ENCODE measurements at regions not wholly inside any gene's neighbourhood (a gene's known extent, or its start where the extent isn't known, plus 50 kb on each side); places are given as distances from the start of the nearest gene placed in this dataset.

- intact Hi-C loops (cut with micrococcal nuclease) = no loop called here
- POLR2A ChIA-PET = no interaction called here
- no peaks in the 10 kb centered on the region for H3K27me3 Mint-ChIP-seq
- H3K36me3 Mint-ChIP-seq (ENCODE audit: low read depth) = no peaks in the 10 kb centered on the region
- TF ChIP-seq, protein P1, sequence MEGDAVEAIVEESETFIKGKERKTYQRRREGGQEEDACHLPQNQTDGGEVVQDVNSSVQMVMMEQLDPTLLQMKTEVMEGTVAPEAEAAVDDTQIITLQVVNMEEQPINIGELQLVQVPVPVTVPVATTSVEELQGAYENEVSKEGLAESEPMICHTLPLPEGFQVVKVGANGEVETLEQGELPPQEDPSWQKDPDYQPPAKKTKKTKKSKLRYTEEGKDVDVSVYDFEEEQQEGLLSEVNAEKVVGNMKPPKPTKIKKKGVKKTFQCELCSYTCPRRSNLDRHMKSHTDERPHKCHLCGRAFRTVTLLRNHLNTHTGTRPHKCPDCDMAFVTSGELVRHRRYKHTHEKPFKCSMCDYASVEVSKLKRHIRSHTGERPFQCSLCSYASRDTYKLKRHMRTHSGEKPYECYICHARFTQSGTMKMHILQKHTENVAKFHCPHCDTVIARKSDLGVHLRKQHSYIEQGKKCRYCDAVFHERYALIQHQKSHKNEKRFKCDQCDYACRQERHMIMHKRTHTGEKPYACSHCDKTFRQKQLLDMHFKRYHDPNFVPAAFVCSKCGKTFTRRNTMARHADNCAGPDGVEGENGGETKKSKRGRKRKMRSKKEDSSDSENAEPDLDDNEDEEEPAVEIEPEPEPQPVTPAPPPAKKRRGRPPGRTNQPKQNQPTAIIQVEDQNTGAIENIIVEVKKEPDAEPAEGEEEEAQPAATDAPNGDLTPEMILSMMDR (IDR thresholded peaks at IDR 0.05) = no peak
- no peaks in the 10 kb centered on the region for H3K4me1 Mint-ChIP-seq
- no peak for DNase-seq
- H3K4me3 Mint-ChIP-seq = no peak overlapping the region
- no peak overlapping the region for H3K27ac Mint-ChIP-seq
- ATAC-seq (ENCODE audit: low read depth) = no peak
- H3K9me3 Mint-ChIP-seq = no peaks in the 10 kb centered on the region
- CTCF ChIA-PET = no interaction called here
These were observed 135.5 kb upstream of the RBMS3 start for GRCh38 chr3:29145360-29145759.

DNA sequence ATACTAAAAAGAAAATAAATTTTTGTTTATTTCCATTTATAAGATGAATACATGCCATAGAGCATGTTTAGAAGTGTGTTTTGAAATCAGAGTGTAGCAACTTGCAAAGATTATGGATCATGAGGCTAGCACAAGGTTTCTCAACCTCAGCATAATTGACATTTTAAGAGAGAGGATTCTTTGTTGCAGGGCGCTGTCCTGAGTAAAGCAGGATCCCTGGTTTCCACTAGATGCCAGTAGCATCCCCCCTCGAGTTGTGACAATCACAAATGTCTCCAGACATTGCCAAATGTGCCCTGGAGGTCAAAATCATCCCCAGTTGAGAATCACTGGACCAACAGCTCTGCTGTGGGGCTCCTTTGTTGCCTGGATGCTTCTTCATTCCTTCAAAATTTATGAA is 128.5 kb upstream of the RBMS3 start:
- POLR2A ChIA-PET = no interaction called here
- intact Hi-C loops (cut with micrococcal nuclease) = no loop called here
- no peaks in the 10 kb centered on the region for H3K4me1 Mint-ChIP-seq
- no peaks in the 10 kb centered on the region for H3K9me3 Mint-ChIP-seq
- DNase-seq (no peak), ATAC-seq (ENCODE audit: low read depth) (no peak)
- no peak overlapping the region for H3K4me3 Mint-ChIP-seq
- CTCF ChIA-PET = no interaction called here
- no peaks in the 10 kb centered on the region for H3K27me3 Mint-ChIP-seq
- H3K36me3 Mint-ChIP-seq (ENCODE audit: low read depth) = no peaks in the 10 kb centered on the region
- H3K27ac Mint-ChIP-seq = no peak overlapping the region
- TF ChIP-seq, protein P1 (IDR thresholded peaks at IDR 0.05) = no peak

DNA sequence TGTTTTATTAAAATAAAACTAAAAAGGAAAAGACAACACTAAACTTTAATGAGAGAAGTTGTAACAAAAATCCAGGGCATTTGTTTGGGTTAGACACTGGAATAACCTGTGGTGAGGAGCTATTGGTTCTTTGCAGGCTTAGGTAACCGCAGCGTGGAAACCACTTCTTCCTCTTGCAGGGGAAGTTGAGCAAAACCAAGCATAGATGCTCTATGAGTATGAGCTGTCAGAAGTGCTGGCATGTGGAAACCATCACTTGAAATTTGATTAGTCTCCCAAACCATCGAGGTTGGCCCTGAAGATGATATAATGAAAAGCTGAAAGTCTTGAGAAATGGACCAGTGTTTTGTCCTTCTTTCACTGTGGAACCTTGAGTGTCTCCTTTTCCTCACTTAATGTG is 127.1 kb upstream of the RBMS3 start:
- ATAC-seq (ENCODE audit: low read depth) (no peak), DNase-seq (no peak)
- H3K27me3 Mint-ChIP-seq = no peaks in the 10 kb centered on the region
- intact Hi-C loops (cut with micrococcal nuclease) = no loop called here
- H3K27ac Mint-ChIP-seq = no peak overlapping the region
- H3K4me3 Mint-ChIP-seq = no peak overlapping the region
- ChIA-PET CTCF (no interaction called here), POLR2A (no interaction called here)
- TF ChIP-seq, protein P1 (IDR thresholded peaks at IDR 0.05) = no peak
- no peaks in the 10 kb centered on the region for H3K4me1 Mint-ChIP-seq
- no peaks in the 10 kb centered on the region for H3K36me3 Mint-ChIP-seq (ENCODE audit: low read depth)
- H3K9me3 Mint-ChIP-seq = no peaks in the 10 kb centered on the region

DNA sequence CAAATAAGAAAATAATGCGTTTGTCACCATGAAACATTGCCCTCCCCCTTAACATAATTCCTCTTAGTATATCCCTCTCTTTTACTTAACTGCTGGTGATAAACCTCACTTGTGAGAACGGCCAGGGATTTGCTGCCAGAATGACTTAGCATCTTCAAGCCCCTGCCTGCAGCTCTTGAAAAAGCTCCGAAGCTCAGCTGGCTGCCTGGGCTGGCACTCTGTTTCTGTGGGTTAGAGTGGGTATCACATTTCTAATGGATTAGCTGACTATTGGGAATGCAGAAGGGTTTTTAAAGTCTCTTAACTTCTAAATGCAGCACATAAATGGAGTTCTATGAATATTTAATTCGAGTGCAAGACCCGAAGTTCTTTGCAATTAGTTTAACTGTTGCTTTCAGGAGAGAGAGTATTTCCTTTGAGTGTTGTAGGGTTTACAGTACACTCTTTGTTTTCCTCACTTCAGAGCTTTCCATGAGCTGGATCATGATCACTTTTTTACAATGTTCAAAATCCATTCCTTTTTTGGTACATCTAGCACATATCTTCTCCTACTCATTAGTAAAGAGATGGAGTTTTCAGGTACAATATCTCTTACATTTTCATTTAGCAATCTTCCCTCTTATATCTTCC is 124.7 kb upstream of the RBMS3 start:
- ChIA-PET CTCF (no interaction called here), POLR2A (no interaction called here)
- Mint-ChIP-seq H3K27ac (no peak overlapping the region), H3K9me3 (peaks cover 2% of the 10 kb centered on the region), H3K36me3 (ENCODE audit: low read depth) (no peaks in the 10 kb centered on the region), H3K4me3 (no peak overlapping the region), H3K4me1 (no peaks in the 10 kb centered on the region), H3K27me3 (no peaks in the 10 kb centered on the region)
- TF ChIP-seq, protein P1 (IDR thresholded peaks at IDR 0.05) = no peak
- no peak for ATAC-seq (ENCODE audit: low read depth)
- no peak for DNase-seq
- intact Hi-C loops (cut with micrococcal nuclease) = no loop called here

- Mint-ChIP-seq H3K36me3 (ENCODE audit: low read depth) (no peaks in the 10 kb centered on the region), H3K4me1 (no peaks in the 10 kb centered on the region), H3K4me3 (no peak overlapping the region), H3K27me3 (no peaks in the 10 kb centered on the region), H3K27ac (no peak overlapping the region), H3K9me3 (peaks cover 3% of the 10 kb centered on the region)
- TF ChIP-seq, protein P1 (IDR thresholded peaks at IDR 0.05) = no peak
- DNase-seq = no peak
- intact Hi-C loops (cut with micrococcal nuclease) = no loop called here
- ChIA-PET CTCF (no interaction called here), POLR2A (no interaction called here)
- no peak for ATAC-seq (ENCODE audit: low read depth)
These were observed 116.0 kb upstream of the RBMS3 start for GRCh38 chr3:29164825-29165224.
